ENCODE measurements at regions not wholly inside any gene's neighbourhood (a gene's known extent, or its start where the extent isn't known, plus 50 kb on each side); places are given as distances from the start of the nearest gene placed in this dataset.

DNA sequence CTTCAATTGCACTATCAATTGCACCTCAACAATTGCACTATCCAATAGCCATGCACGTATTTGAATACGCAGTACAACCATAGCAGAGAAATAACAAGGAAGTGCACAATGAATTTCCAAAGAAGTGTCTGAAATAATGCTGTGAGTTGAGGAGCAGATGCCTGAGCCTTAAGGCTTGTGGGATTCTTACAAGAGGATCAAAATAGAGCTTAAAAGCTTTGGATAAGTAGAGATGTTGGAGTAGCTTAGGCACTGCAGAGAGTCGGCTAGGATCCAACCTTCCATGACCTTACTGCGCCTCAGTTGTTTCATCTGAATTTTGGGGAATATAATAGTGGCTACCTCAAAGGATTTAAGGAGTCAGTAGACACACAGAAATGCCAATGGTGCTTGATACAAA lies 196.1 kb upstream of the FLRT2 start (continued):
- no peak for TF ChIP-seq HMGA2 (CRISPR knock-in tag; IDR thresholded peaks at IDR 0.05)

DNA sequence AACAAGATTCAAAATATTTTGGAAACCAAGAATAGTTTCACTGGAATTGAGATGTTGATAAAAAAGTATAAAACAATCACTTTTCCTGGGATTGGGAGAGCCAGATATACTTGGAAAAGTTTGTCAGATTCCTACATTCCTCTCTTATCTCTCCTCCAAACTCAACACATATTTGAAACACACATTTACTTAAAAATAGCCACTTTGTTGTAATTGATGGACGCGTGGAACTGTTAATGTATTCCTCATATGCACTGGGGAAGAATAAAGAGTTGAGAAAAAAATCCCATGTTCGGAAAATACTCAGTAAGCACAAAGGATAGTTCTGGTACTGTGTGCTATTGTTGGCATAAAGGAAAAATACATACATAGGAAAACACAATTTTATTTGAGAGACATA lies 195.6 kb upstream of the FLRT2 start:
- ATAC-seq (no peak), DNase-seq (ENCODE audit: low spot score) (no peak)
- H3K4me1 Mint-ChIP-seq, result no peaks in the 10 kb centered on the region
- no peak for TF ChIP-seq GRHL2 (CRISPR knock-in tag; IDR thresholded peaks at IDR 0.05; ENCODE audit: insufficient replicate concordance, severe bottlenecking)
- no peak for TF ChIP-seq RORB (CRISPR knock-in tag; IDR thresholded peaks at IDR 0.05)
- no peak for TF ChIP-seq GTF2I (CRISPR knock-in tag; conservative IDR thresholded peaks at IDR 0.05)
- no peak for TF ChIP-seq HMGA2 (CRISPR knock-in tag; IDR thresholded peaks at IDR 0.05)
- TF ChIP-seq FOXP1 (CRISPR knock-in tag; IDR thresholded peaks at IDR 0.05; ENCODE audit: borderline replicate concordance), result no peak
- TF ChIP-seq, protein P1, sequence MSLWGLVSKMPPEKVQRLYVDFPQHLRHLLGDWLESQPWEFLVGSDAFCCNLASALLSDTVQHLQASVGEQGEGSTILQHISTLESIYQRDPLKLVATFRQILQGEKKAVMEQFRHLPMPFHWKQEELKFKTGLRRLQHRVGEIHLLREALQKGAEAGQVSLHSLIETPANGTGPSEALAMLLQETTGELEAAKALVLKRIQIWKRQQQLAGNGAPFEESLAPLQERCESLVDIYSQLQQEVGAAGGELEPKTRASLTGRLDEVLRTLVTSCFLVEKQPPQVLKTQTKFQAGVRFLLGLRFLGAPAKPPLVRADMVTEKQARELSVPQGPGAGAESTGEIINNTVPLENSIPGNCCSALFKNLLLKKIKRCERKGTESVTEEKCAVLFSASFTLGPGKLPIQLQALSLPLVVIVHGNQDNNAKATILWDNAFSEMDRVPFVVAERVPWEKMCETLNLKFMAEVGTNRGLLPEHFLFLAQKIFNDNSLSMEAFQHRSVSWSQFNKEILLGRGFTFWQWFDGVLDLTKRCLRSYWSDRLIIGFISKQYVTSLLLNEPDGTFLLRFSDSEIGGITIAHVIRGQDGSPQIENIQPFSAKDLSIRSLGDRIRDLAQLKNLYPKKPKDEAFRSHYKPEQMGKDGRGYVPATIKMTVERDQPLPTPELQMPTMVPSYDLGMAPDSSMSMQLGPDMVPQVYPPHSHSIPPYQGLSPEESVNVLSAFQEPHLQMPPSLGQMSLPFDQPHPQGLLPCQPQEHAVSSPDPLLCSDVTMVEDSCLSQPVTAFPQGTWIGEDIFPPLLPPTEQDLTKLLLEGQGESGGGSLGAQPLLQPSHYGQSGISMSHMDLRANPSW (CRISPR knock-in tag; conservative IDR thresholded peaks at IDR 0.05; ENCODE audit: low read depth), result no peak
- TF ChIP-seq, protein P2, sequence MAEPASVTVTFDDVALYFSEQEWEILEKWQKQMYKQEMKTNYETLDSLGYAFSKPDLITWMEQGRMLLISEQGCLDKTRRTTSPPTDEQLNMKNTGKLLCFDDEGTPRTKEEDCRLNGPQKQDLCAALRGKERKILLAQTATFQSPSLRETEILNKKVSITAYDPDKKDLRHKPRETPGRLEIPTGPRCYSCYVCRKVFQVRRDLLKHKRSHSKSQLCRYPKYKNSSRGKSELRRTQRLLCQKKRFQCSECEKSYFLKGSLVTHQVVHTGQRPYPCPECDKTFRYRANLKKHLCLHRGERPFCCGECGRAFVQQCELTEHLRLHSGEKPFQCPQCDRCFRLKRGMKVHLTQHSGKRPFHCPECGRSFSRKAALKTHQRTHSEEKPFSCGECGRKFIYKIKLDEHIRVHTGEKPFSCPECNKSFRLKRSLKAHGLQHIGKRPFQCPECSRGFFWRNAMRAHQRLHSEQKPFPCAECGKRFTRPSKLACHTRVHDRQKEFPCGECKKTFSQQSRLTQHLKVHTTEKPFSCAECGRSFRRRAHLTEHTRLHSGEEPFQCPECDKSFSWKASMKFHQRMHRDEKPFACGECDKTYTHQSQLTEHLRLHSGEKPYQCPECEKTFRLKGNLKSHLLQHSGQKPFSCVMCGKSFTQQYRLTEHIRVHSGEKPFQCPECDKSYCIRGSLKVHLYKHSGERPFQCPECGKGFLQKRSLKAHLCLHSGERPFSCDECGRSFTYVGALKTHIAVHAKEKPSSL (CRISPR knock-in tag; conservative IDR thresholded peaks at IDR 0.05), result no peak
- no peak for TF ChIP-seq ATF1 (CRISPR knock-in tag; IDR thresholded peaks at IDR 0.05)
- TF ChIP-seq ZNF423 (CRISPR knock-in tag; IDR thresholded peaks at IDR 0.05), result no peak
- TF ChIP-seq RELA (CRISPR knock-in tag; IDR thresholded peaks at IDR 0.05; ENCODE audit: borderline replicate concordance), result no peak
- TF ChIP-seq ZNF263 (CRISPR knock-in tag; IDR thresholded peaks at IDR 0.05; ENCODE audit: low read depth), result no peak
- TF ChIP-seq JUN (CRISPR knock-in tag; IDR thresholded peaks at IDR 0.05), result no peak
- TF ChIP-seq, protein P3, sequence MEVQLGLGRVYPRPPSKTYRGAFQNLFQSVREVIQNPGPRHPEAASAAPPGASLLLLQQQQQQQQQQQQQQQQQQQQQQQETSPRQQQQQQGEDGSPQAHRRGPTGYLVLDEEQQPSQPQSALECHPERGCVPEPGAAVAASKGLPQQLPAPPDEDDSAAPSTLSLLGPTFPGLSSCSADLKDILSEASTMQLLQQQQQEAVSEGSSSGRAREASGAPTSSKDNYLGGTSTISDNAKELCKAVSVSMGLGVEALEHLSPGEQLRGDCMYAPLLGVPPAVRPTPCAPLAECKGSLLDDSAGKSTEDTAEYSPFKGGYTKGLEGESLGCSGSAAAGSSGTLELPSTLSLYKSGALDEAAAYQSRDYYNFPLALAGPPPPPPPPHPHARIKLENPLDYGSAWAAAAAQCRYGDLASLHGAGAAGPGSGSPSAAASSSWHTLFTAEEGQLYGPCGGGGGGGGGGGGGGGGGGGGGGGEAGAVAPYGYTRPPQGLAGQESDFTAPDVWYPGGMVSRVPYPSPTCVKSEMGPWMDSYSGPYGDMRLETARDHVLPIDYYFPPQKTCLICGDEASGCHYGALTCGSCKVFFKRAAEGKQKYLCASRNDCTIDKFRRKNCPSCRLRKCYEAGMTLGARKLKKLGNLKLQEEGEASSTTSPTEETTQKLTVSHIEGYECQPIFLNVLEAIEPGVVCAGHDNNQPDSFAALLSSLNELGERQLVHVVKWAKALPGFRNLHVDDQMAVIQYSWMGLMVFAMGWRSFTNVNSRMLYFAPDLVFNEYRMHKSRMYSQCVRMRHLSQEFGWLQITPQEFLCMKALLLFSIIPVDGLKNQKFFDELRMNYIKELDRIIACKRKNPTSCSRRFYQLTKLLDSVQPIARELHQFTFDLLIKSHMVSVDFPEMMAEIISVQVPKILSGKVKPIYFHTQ (CRISPR knock-in tag; IDR thresholded peaks at IDR 0.05), result no peak
- no peak for TF ChIP-seq NFATC4 (CRISPR knock-in tag; IDR thresholded peaks at IDR 0.05)
- TF ChIP-seq, protein P4, sequence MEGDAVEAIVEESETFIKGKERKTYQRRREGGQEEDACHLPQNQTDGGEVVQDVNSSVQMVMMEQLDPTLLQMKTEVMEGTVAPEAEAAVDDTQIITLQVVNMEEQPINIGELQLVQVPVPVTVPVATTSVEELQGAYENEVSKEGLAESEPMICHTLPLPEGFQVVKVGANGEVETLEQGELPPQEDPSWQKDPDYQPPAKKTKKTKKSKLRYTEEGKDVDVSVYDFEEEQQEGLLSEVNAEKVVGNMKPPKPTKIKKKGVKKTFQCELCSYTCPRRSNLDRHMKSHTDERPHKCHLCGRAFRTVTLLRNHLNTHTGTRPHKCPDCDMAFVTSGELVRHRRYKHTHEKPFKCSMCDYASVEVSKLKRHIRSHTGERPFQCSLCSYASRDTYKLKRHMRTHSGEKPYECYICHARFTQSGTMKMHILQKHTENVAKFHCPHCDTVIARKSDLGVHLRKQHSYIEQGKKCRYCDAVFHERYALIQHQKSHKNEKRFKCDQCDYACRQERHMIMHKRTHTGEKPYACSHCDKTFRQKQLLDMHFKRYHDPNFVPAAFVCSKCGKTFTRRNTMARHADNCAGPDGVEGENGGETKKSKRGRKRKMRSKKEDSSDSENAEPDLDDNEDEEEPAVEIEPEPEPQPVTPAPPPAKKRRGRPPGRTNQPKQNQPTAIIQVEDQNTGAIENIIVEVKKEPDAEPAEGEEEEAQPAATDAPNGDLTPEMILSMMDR (IDR thresholded peaks at IDR 0.05), result no peak
- TF ChIP-seq NR2C2 (CRISPR knock-in tag; IDR thresholded peaks at IDR 0.05), result no peak
- TF ChIP-seq OVOL2 (CRISPR knock-in tag; IDR thresholded peaks at IDR 0.05; ENCODE audit: borderline replicate concordance), result no peak
- no peak for TF ChIP-seq EMX1 (CRISPR knock-in tag; IDR thresholded peaks at IDR 0.05)
- ChIA-PET POLR2A (no interaction called here), CTCF (no interaction called here)
- H3K27ac Mint-ChIP-seq, result no peak overlapping the region
- H3K36me3 Mint-ChIP-seq, result no peaks in the 10 kb centered on the region
- H3K9me3 Mint-ChIP-seq, result no peaks in the 10 kb centered on the region
- no peaks in the 10 kb centered on the region for H3K27me3 Mint-ChIP-seq (ENCODE audit: low read depth)
- no peak overlapping the region for H3K4me3 Mint-ChIP-seq

Data from WTC11 (cell line).